Hematopoietic multipotent progenitor cell (in vitro differentiated cells): ENCODE measurements at regions not wholly inside any gene's neighbourhood (a gene's known extent, or its start where the extent isn't known, plus 50 kb on each side); places are given as distances from the start of the nearest gene placed in this dataset.
"Not testable (repeated sequence)": the region's sequence is repeated elsewhere in the genome, so short reads cannot be mapped to it uniquely, and the experiment has no call there.

Experiments used
- DNase-seq, 3 donors: peaks; one replicate each; pipeline ENCODE4 v3.0.0-alpha.2; 2011 to 2015; ENCODE audit warnings: low read depth in 2 of 3, low spot score in 2 of 3

- DNase-seq: not testable (repeated sequence)
These were observed 750.6 kb downstream of the PRIM2 start for GRCh38 chr6:58067867-58068548.

- DNase-seq: no peak
These were observed 755.8 kb downstream of the PRIM2 start for GRCh38 chr6:58073263-58073662.

DNA sequence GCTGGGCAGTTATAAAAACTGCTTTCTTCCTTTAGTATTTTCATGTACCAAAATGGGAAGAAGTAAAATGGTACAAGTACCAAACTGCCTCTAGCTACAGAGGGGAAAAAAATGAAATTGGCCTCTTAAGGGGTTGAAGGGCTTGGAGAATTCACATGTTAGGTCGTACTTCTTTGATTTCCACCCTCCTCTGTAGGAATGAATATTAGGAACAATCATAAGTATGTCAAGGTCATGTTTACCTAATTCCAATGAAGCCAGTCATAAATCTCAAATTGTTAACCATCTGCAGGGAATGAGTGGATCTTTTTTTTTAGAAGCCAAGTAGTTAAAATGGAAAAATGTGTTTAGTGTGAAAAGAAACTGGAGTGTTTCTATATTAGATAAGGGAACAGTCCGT is 772.6 kb downstream of the PRIM2 start:
- not testable (repeated sequence) for DNase-seq

GRCh38 chr6:58097251-58097650 is 779.8 kb downstream of the PRIM2 start:
- not testable (repeated sequence) for DNase-seq

GRCh38 chr6:58113960-58114359 is 796.5 kb downstream of the PRIM2 start:
- DNase-seq: no peak

DNA sequence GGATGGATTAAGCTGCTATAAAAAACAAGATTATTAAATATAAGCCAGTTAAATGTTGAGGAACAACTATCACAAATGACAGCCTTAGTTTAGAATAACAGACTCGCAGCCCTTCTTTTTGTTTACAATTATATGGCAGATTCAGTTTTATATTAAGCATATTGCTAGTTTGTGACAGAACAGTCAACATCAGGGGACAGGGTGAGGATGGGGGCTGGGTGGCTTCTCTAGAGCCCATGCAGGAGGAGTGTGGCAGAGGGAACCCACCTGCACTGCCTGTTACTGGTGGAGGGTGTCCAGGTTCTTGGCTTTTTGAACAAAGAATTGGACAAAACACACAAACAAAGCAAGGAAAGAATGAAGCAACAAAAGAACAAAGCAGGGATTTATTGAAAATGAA is 799.7 kb downstream of the PRIM2 start:
- DNase-seq: not testable (repeated sequence)

DNA sequence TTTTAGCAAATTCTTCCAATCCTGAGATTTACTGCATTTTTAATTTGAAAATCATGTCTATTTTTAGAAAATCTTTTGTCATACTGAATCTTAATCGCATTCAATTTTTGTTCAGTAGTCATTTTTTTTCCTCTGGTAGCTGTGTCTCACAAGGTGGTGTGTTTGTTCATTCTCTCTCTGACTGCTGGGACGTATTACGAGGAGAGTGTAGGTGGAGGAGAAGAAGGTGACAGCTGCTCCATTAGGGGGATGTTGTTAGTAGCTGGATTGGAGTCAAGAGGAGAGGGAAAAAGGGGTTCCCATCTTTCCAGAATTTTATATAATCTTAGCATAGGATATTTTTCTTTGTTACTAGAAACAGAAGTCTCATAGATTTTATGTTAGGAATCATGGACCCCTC is 804.2 kb downstream of the PRIM2 start:
- DNase-seq: not testable (repeated sequence)

DNA sequence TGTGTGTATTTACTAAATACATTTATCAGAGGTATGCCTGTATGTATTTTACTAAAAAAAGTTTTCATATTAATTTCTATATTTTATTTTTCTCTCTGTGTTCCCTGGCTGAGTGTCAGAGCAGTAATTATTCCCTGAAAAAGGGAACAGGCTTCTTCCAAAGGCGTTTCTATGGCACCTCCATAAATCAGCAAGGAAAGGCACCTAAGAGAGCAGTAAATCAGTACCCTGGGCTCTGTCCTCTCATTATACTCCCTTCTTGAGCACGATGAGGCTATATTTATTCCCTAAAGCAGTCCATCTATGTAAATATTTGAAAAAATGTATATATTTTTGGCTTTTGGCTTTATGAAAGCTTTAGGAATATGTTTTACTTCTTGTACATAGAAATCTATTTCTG is 806.3 kb downstream of the PRIM2 start:
- not testable (repeated sequence) for DNase-seq

DNA sequence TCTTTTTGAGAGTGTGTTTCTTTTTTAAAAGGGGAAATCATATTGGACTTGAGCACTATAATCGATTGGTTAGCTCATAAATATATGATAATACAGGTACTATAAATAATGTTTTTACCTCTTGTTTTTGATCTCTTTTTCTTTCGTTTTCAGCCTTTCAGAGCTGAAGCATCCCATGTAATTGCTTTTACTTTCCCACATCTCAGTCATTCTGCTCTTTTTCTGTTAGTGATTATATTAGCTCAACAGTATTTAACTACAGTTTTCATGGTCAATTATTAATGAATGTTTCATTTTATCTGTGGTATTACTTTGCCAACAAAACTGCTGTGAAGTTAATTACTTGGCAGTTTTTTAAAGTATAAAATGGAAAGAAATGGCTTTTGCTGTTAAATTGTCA is 811.1 kb downstream of the PRIM2 start:
- DNase-seq: not testable (repeated sequence)

- not testable (repeated sequence) for DNase-seq
These were observed 811.7 kb downstream of the PRIM2 start for GRCh38 chr6:58129098-58129497.

- not testable (repeated sequence) for DNase-seq
These were observed 822.3 kb downstream of the PRIM2 start for GRCh38 chr6:58139746-58140145.

- DNase-seq: not testable (repeated sequence)
These were observed 853.6 kb downstream of the PRIM2 start for GRCh38 chr6:58171025-58171424.

GRCh38 chr6:58181557-58182065 is 864.2 kb downstream of the PRIM2 start:
- not testable (repeated sequence) for DNase-seq

DNA sequence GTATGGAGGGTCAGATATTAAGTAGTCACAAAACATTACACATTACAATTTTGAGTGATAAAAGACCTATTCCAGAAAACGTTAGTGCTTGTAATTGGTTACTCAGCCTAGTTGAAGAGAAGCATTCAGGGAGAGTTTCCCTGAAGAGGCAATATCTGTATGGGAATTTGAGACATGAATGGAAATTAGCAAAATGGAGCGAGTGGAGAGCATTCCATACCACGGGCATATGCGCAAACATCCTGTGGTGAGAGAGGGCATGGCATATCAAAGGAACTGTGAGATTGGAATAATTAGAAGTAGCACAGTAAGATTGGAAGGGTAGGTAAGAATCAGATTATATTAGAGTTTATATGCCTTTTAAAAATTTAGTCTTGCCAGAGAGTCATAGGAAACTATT is 867.9 kb downstream of the PRIM2 start:
- DNase-seq: not testable (repeated sequence)

GRCh38 chr6:58193209-58193608 is 875.8 kb downstream of the PRIM2 start:
- not testable (repeated sequence) for DNase-seq

DNA sequence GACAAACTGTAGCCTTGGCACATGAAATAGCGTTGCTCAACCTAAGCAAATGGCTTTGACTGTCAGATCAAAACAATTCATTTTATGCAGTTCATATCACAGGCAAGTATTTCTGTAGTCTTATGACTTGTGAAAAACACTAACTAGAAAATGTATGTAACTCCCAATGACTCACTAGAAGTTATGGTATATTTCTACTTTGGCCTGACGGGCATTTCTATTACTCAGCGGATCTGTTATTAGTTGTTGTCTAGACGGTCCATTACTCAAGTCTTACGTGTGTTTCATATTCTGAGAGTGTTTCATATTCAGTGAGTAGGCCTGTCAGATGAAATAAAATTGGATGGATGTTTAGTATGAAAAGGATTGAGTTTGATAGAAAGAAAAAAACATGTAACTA is 880.9 kb downstream of the PRIM2 start:
- DNase-seq: no peak

DNA sequence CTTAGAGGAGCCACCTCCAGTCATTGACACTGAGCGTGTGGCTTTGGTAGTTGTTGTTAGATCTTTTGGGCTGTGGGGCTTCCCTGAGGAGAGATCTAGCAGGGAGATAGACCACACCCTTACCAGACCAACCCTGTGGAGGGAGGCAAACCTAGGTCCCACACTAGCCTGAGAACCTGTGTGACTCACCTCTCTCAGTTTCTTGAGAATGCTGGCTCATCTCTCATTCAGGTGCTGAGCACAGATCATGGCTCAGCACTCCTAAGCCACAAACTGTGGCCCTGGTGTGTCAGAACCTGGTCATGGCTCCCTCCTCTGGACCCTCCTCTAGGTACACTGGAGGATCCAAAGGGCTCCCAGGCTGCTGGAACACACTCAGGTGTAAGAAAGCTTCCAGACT is 919.7 kb downstream of the PRIM2 start:
- DNase-seq: not testable (repeated sequence)

DNA sequence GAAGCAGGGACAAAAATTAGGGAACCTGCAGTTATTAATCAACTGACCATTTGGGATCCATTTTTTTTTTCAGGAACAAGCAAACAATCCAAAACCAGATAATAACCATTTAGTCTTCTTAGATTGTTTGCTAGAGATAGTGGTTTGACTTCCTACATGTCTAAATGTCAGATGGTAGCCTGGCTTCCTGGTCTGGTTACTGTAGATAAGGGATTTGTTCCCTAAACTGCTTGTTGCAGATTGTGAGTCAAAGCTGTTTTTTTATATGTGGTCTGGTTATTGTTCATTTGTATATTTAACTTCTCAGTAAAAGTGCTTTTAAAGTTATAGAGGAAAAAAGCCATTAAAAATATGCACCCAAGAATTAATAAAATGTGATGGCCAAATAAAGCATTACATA is 921.0 kb downstream of the PRIM2 start:
- DNase-seq: not testable (repeated sequence)

GRCh38 chr6:58257625-58258024 is 940.2 kb downstream of the PRIM2 start:
- not testable (repeated sequence) for DNase-seq

DNA sequence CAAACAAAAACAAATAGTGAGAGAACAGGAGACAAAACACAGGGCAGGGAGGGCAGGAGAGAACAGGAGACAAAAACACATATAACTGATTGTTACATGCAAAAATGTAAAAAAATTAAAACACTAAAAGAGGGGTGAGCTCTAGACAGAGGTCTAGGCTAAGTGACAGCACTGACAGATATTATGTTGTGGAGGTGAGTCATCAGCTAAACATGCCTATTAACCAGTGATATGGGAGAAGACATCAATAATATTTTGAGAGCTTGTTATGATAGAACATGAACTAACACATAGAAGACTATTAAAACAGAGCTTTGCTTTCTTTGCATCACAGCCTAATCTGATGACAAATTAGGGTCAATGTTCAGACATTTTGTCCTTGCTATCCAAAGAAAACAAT is 972.7 kb downstream of the PRIM2 start:
- DNase-seq: no peak

GRCh38 chr6:58291319-58291718 is 973.9 kb downstream of the PRIM2 start:
- not testable (repeated sequence) for DNase-seq

DNA sequence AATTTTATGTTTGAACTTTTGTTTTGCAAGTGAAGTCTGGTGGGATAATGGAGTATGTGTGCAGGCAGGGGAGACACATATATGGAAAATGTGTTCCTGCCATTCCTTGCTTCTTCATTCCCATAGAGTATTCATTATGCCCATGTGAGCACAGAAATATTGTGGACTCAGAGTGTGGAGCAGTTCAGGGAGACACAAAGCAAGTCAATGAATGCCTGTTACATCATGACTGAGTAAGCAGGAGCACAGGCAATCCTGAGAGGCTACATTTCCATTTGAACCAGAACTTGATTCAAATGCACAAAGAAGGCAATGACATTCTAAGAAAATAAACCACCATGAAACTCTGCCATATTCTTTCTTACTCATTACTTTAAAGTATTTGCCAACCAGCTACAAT is 990.5 kb downstream of the PRIM2 start:
- not testable (repeated sequence) for DNase-seq

DNA sequence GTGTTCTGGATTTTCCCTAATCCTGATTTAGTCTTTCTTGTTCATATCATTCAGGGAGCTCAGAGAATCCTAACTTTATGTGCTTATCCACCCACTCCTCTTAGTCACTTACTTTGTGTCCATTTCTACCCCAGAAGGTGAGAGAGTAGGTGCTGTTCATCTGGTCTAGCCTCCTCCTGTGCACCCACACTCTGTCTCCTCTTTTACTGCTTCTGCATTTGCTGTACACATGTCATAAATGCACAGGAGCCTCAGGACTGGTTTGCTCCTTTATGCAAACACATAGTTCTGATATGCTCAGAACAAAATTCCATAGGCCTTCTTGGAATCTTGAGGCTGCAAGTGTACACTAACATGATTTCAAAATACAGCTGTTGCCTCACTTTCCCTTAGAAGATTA is 1014.7 kb downstream of the PRIM2 start:
- DNase-seq: not testable (repeated sequence)
